Fibroblast of pulmonary artery (primary cell): ENCODE measurements at regions not wholly inside any gene's neighbourhood (a gene's known extent, or its start where the extent isn't known, plus 50 kb on each side); places are given as distances from the start of the nearest gene placed in this dataset.

ENCODE experiments used
- DNase-seq: peaks from one replicate; pipeline ENCODE4 v3.0.0-alpha.2; 2010; ENCODE audit warnings: low read depth
- H3K4me3 ChIP-seq: replicated peaks from 2 replicates; pipeline ENCODE4 v1.5.1; 2011; ENCODE audit warnings: low read depth, mild to moderate bottlenecking, control low read depth, low read length, moderate library complexity
- TF ChIP-seq, protein P1 (sequence below): IDR thresholded peaks from 2 replicates; pipeline ENCODE4 v1.5.1; 2011; ENCODE audit warnings: mild to moderate bottlenecking, control low read depth, low read length, inconsistent platforms; ENCODE audit errors: missing control alignments

DNA sequence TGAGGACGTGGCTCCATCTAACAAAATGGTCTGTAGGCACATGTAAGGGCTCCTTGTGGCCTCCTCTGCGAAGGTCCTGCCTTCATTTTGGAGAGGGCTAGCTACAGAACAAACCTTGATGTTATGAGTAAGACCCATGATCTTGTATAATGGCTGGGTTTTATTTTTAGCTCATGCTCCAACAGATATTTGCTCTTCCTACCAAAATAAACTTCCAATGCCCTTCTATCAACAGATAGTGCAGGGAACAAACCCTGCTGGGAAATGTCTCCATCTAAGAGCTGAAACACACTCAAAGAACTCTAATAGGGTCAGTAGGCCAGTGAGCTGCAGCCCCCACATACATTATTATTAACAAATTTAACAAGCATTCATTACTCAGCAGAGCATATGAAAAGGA lies 189.5 kb downstream of the LURAP1L start:
- DNase-seq, result no peak
- no peak overlapping the region for H3K4me3 ChIP-seq
- TF ChIP-seq, protein P1, sequence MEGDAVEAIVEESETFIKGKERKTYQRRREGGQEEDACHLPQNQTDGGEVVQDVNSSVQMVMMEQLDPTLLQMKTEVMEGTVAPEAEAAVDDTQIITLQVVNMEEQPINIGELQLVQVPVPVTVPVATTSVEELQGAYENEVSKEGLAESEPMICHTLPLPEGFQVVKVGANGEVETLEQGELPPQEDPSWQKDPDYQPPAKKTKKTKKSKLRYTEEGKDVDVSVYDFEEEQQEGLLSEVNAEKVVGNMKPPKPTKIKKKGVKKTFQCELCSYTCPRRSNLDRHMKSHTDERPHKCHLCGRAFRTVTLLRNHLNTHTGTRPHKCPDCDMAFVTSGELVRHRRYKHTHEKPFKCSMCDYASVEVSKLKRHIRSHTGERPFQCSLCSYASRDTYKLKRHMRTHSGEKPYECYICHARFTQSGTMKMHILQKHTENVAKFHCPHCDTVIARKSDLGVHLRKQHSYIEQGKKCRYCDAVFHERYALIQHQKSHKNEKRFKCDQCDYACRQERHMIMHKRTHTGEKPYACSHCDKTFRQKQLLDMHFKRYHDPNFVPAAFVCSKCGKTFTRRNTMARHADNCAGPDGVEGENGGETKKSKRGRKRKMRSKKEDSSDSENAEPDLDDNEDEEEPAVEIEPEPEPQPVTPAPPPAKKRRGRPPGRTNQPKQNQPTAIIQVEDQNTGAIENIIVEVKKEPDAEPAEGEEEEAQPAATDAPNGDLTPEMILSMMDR, result no peak

DNA sequence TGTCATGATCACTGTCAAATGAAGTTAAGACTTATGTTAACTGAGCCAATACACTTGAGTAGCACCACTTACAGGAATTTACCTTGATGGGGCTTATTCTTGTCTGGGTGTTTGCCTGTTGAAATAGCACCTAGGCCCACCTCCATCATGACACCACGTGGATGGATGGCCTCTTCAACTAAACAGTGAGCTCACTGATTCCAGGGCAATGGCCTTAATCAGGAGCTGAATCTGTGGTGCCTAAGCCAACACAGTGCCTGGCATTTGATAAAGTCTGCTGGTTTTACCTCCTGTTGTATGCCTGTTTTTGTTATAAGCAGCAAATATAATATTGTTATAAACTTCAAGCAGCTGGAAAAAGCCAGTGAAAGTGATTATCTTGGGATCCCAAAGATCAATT lies 190.5 kb downstream of the LURAP1L start:
- no peak overlapping the region for H3K4me3 ChIP-seq
- TF ChIP-seq, protein P1, result no peak
- no peak for DNase-seq

DNA sequence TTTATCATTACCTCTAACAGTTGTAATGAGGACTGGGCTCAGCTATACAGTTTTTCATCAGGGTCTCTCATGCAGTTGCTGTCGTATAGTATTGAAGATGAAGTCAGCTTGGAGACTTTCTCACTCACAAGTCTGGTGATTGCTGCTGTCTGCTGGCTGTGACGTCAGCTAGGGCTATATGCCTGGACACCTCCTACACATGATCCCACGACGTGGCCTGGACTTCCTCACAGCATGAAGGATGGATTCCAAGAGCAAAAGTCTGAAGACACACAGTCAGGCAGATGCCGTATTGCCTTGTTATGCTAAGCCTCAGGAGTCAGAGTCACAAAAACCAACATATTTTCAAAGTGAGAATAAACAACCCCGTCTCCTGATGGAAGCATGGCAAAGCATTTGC lies 193.3 kb downstream of the LURAP1L start:
- no peak overlapping the region for H3K4me3 ChIP-seq

DNA sequence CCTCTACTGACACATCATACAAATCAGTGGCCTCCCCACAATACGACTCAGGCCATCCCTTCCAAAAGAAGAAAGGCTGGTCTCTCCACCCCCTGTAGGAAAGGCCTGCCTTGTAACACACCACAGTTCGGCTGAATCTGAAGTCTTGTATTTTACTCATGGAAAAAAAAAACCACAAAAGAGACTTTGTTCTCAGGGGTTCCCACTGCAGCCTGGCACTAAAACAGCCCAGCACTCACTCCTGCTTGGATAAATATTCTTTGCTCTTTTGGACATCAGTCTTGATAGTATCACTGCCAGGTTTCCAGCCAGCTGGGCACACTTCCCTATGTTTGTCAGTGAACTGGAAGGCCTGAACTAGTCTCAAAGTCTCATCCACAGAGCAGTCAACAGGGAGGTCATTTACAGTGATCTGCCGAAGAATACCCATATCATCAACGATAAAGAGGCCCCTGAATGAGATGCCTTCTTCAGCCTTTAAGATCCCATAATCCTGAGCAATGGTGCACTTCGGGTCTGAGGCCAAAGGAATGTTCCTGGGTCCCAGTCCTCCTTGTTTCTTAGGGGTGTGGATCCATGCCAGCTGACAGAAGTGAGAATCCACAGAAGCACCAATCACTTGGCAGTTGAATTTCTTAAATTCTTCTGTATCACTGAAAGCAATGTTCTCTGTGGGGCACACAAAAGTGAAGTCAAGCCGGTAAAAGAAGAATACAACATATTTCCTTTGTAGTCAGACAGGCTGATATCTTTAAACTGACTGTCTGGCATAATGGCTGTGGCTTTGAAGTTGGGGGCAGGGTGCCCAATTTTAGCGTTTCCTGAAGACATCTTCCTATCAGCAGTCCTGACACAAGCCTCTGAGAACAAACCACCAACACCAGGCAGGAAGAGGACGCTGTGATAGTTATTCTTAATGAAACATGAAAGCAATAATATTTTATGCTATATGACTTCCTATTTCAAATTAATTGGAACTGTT lies 198.1 kb downstream of the LURAP1L start:
- TF ChIP-seq, protein P1, result no peak
- H3K4me3 ChIP-seq, result no peak overlapping the region
- DNase-seq, result peak; percentile 42

More for the DNA sequence above, 193.3 kb downstream of the LURAP1L start:
- TF ChIP-seq, protein P1, result no peak
- peak; percentile 62 for DNase-seq

DNA sequence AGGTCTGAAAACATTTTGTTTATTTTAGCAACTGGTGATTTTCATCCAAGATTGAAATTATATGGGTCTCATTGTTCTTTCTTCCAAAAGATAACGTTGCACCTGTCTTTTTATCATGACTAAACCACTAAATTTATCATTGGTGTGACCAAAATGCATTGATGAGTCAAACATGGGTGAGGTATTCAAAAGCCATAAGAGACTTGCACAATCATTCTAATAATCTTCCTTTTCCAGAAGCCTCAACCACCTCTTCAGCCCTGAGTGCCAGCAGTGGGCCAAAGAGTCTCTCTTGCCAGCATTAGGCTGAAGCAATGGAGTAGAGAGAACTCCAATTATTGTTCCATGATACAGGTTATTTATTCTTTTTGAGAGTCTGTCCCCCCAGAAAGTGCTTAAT lies 198.9 kb downstream of the LURAP1L start:
- TF ChIP-seq, protein P1, result no peak
- H3K4me3 ChIP-seq, result no peak overlapping the region
- DNase-seq, result no peak

DNA sequence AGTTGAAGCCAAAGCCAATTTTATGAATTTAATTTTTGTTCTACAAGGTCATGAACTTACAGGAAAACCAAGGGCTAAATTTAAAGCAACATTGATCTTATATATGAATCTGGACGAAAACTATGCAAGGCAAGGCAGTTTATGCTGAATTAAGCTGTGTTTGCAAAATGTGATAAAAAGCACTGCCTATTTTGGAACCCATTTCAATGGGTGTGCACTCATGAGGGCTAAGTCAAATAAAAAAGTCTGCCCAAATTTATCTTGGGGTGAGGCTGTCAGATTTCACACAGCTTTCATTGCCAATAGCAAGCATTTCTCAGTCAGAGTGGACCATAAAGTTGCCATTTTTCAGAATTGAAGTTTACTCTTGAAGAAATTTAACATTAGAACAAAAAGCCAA lies 199.9 kb downstream of the LURAP1L start:
- DNase-seq, result no peak
- TF ChIP-seq, protein P1, result no peak
- no peak overlapping the region for H3K4me3 ChIP-seq
